ENCODE measurements at regions not wholly inside any gene's neighbourhood (a gene's known extent, or its start where the extent isn't known, plus 50 kb on each side); places are given as distances from the start of the nearest gene placed in this dataset.
"Not testable (repeated sequence)": the region's sequence is repeated elsewhere in the genome, so short reads cannot be mapped to it uniquely, and the experiment has no call there.

- no TSS peak for BruUV-seq (replicated peaks)
- H3K36me3 ChIP-seq (ENCODE audit: insufficient read depth, low read length), result no peaks in the 10 kb centered on the region
- H3K4me1 ChIP-seq (ENCODE audit: insufficient read depth, low read length, poor library complexity, severe bottlenecking), result peaks cover 34% of the 10 kb centered on the region
- TF ChIP-seq CTCF (conservative IDR thresholded peaks at IDR 0.05; ENCODE audit: low read length), result no peak
- no peak for TF ChIP-seq EZH2phosphoT487 (IDR thresholded peaks at IDR 0.05; ENCODE audit: borderline replicate concordance, low read depth, low read length)
- H3K27ac ChIP-seq (ENCODE audit: low read depth, low read length, poor library complexity, severe bottlenecking), result no peak overlapping the region
- no peaks in the 10 kb centered on the region for H3K9me3 ChIP-seq (ENCODE audit: low read length)
- intact Hi-C loops (cut with micrococcal nuclease; ENCODE audit: unreplicated experiment), result no loop called here
- CTCF ChIA-PET (ENCODE audit: unreplicated experiment), result no interaction called here
- no peaks in the 10 kb centered on the region for H4K20me1 ChIP-seq (ENCODE audit: insufficient read depth, low read length)
- H3K4me2 ChIP-seq (ENCODE audit: low read length), result no peak overlapping the region
- no peaks in the 10 kb centered on the region for H3K79me2 ChIP-seq (ENCODE audit: insufficient read depth, low read depth, low read length)
- POLR2A ChIA-PET, result interaction anchor here (1.3 kb wide), 1 partner anchor 32 kb away, joined by 3 read pairs; no protein-coding TSS in a partner anchor
- H2AFZ ChIP-seq (ENCODE audit: low read length), result no peak overlapping the region
- no peak for DNase-seq (ENCODE audit: low spot score)
- no peaks in the 10 kb centered on the region for H3K9me2 ChIP-seq (ENCODE audit: insufficient read depth, low read length)
- H3K4me3 ChIP-seq (ENCODE audit: low read depth, low read length, poor library complexity, severe bottlenecking), result no peak overlapping the region
These were observed 481.0 kb downstream of the EIPR1 start for GRCh38 chr2:2896643-2897042.

DNA sequence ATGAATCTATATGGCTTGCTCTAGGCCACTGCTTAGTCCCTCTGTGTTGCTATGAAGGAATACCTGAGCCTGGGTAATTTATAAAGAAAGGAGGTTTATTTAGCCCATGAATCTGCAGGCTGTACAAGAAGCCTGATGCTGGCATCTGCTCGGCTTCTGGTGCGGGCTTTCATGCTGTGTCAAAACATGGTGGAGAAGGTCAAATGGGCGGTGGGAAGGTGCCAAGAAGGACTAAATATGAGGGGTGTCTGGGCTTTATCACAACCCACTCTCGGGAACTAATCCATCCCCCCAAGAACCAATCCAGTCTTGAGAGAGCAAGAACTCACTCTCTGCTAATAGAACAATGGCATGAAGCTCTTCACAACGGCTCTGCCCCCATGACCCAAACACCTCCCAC lies 481.6 kb downstream of the EIPR1 start:
- H3K4me2 ChIP-seq (ENCODE audit: low read length), result no peak overlapping the region
- no peaks in the 10 kb centered on the region for H3K79me2 ChIP-seq (ENCODE audit: insufficient read depth, low read depth, low read length)
- intact Hi-C loops (cut with micrococcal nuclease; ENCODE audit: unreplicated experiment), result no loop called here
- H3K9me3 ChIP-seq (ENCODE audit: low read length), result no peaks in the 10 kb centered on the region
- TF ChIP-seq CTCF (conservative IDR thresholded peaks at IDR 0.05; ENCODE audit: low read length) (no peak), EZH2phosphoT487 (IDR thresholded peaks at IDR 0.05; ENCODE audit: borderline replicate concordance, low read depth, low read length) (no peak)
- H4K20me1 ChIP-seq (ENCODE audit: insufficient read depth, low read length), result no peaks in the 10 kb centered on the region
- no peak overlapping the region for H3K4me3 ChIP-seq (ENCODE audit: low read depth, low read length, poor library complexity, severe bottlenecking)
- no peaks in the 10 kb centered on the region for H3K9me2 ChIP-seq (ENCODE audit: insufficient read depth, low read length)
- no peak overlapping the region for H3K27ac ChIP-seq (ENCODE audit: low read depth, low read length, poor library complexity, severe bottlenecking)
- H3K4me1 ChIP-seq (ENCODE audit: insufficient read depth, low read length, poor library complexity, severe bottlenecking), result peaks cover 28% of the 10 kb centered on the region
- no peaks in the 10 kb centered on the region for H3K36me3 ChIP-seq (ENCODE audit: insufficient read depth, low read length)
- POLR2A ChIA-PET, result no interaction called here
- no TSS peak for BruUV-seq (replicated peaks)
- DNase-seq (ENCODE audit: low spot score), result no peak
- no peak overlapping the region for H2AFZ ChIP-seq (ENCODE audit: low read length)
- CTCF ChIA-PET (ENCODE audit: unreplicated experiment), result no interaction called here

DNA sequence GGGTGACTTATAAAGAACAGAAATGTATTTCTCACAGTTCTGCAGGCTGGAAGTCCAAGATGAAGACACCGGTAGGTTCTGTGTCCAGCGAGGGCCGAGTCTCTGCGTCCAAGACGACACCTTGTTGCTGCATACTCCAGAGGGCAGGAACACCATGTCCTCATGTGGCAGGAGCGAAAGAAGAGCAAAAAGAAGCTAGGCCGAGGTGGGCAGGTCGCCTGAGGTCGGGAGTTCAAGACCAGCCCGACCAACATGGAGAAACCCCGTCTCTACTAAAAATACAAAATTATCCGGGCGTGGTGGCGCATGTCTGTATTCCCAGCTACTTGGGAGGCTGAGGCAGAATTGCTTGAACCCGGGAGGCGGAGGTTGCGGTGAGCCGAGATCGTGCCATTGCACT lies 483.6 kb downstream of the EIPR1 start:
- H3K4me2 ChIP-seq (ENCODE audit: low read length); POLR2A ChIA-PET; DNase-seq (ENCODE audit: low spot score); H3K27ac ChIP-seq (ENCODE audit: low read depth, low read length, poor library complexity, severe bottlenecking); H3K9me2 ChIP-seq (ENCODE audit: insufficient read depth, low read length); H4K20me1 ChIP-seq (ENCODE audit: insufficient read depth, low read length); BruUV-seq (replicated peaks); H2AFZ ChIP-seq (ENCODE audit: low read length); H3K79me2 ChIP-seq (ENCODE audit: insufficient read depth, low read depth, low read length); H3K4me1 ChIP-seq (ENCODE audit: insufficient read depth, low read length, poor library complexity, severe bottlenecking); H3K9me3 ChIP-seq (ENCODE audit: low read length); intact Hi-C loops (cut with micrococcal nuclease; ENCODE audit: unreplicated experiment); H3K36me3 ChIP-seq (ENCODE audit: insufficient read depth, low read length); H3K4me3 ChIP-seq (ENCODE audit: low read depth, low read length, poor library complexity, severe bottlenecking): not testable (repeated sequence)
- CTCF ChIA-PET (ENCODE audit: unreplicated experiment), result interaction anchor here (1.1 kb wide), 1 partner anchor 568 kb away, joined by 3 read pairs; no protein-coding TSS in a partner anchor
